K562 (cell line): ENCODE measurements at regions not wholly inside any gene's neighbourhood (a gene's known extent, or its start where the extent isn't known, plus 50 kb on each side); places are given as distances from the start of the nearest gene placed in this dataset.
A peak's percentile ranks its signal among the peaks of the same experiment; 100 is the strongest.

Experiments used
- ARID4B ChIP-seq: sonication (generic); formaldehyde crosslinking; IDR thresholded peaks from 2 replicates; pipeline ENCODE4 v1.8.0; 2022; ENCODE audit warnings: mild to moderate bottlenecking, missing genetic modification reagents
- ATF1 ChIP-seq, 2 experiments: fragments of 450-650 bp in 1 of 2; IDR thresholded peaks; 2 replicates each; pipeline ENCODE4 v1.6.1; 2016; ENCODE audit warnings: missing compliant biosample characterization in 1 of 2, missing genetic modification characterization in 1 of 2
- ATF6 ChIP-seq: sonication (generic); formaldehyde crosslinking; IDR thresholded peaks from 2 replicates; pipeline ENCODE4 v1.4.0; 2020; ENCODE audit warnings: mild to moderate bottlenecking, missing genetic modification reagents
- CBFA2T2 ChIP-seq: fragments of 450-650 bp; conservative IDR thresholded peaks from 2 replicates; pipeline ENCODE4 v1.6.1; 2017; ENCODE audit warnings: mild to moderate bottlenecking
- CHD4 ChIP-seq: fragments of 200-600 bp; sonication (generic); IDR thresholded peaks from 3 replicates; pipeline ENCODE4 v1.6.1; 2012; ENCODE audit warnings: low read depth, mild to moderate bottlenecking, mixed read lengths, low read length, inconsistent platforms; ENCODE audit not compliant: insufficient read depth, insufficient replicate concordance, poor library complexity, severe bottlenecking
- CREB3 ChIP-seq: fragments of 450-650 bp; conservative IDR thresholded peaks from 2 replicates; pipeline ENCODE4 v1.6.1; 2016; ENCODE audit warnings: missing genetic modification characterization, low read depth, mild to moderate bottlenecking, missing compliant biosample characterization, moderate library complexity
- EGR1 ChIP-seq: fragments of 450-650 bp; conservative IDR thresholded peaks from 2 replicates; pipeline ENCODE4 v1.6.1; 2017; ENCODE audit warnings: mild to moderate bottlenecking
- ELF1 ChIP-seq: fragments of 200-800 bp; sonication (Bioruptor generic); IDR thresholded peaks from 2 replicates; pipeline ENCODE4 v1.6.1; 2016; ENCODE audit warnings: missing genetic modification characterization, missing compliant biosample characterization
- FOXK1 ChIP-seq: sonication (generic); formaldehyde crosslinking; IDR thresholded peaks from 2 replicates; pipeline ENCODE4 v1.8.0; 2022; ENCODE audit warnings: missing genetic modification reagents, mild to moderate bottlenecking, borderline replicate concordance
- KAT8 ChIP-seq: fragments of 450-650 bp; IDR thresholded peaks from 2 replicates; pipeline ENCODE4 v1.6.1; 2016; ENCODE audit warnings: low read depth, mild to moderate bottlenecking
- MYC ChIP-seq, 2 experiments: fragments of 250-450 bp in 1 of 2; sonication (Bioruptor Pico) in 1 of 2; IDR thresholded peaks; 2 replicates each; pipeline versions ENCODE4 v1.5.1 to v1.6.1; 2012 to 2021; ENCODE audit warnings: low read depth in 2 of 2, borderline replicate concordance in 1 of 2, improper control_type of control experiment in 1 of 2, low read length in 1 of 2, mild to moderate bottlenecking in 1 of 2, moderate library complexity in 1 of 2
- SAP30 ChIP-seq: fragments of 200-600 bp; sonication (generic); IDR thresholded peaks from 2 replicates; pipeline ENCODE4 v1.6.1; 2012; ENCODE audit warnings: borderline replicate concordance, low read depth, mild to moderate bottlenecking, moderate library complexity, low read length, control low read depth, inconsistent platforms; ENCODE audit not compliant: insufficient read depth, poor library complexity, severe bottlenecking
- SMAD4 ChIP-seq: fragments of 250-450 bp; sonication (Bioruptor Pico); conservative IDR thresholded peaks from 2 replicates; pipeline ENCODE4 v1.8.0; 2021; ENCODE audit warnings: inconsistent platforms, mild to moderate bottlenecking, moderate library complexity
- SMARCE1 ChIP-seq: fragments of 450-650 bp; IDR thresholded peaks from 2 replicates; pipeline ENCODE4 v1.7.1; 2016; ENCODE audit warnings: mild to moderate bottlenecking
- ZC3H11A ChIP-seq: IDR thresholded peaks from 2 replicates; pipeline ENCODE4 v1.6.1; 2012; ENCODE audit warnings: low read depth, low read length, improper control_type of control experiment
- ZEB2 ChIP-seq: fragments of 450-650 bp; IDR thresholded peaks from 2 replicates; pipeline ENCODE4 v1.6.1; 2016
- ZKSCAN1 ChIP-seq: fragments of 150-350 bp; IDR thresholded peaks from 2 replicates; pipeline ENCODE4 v1.6.1; 2016; ENCODE audit warnings: low read depth, low read length
- ZNF121 ChIP-seq: sonication (generic); formaldehyde crosslinking; conservative IDR thresholded peaks from 2 replicates; pipeline ENCODE4 v1.8.0; 2022; ENCODE audit warnings: missing genetic modification reagents
- ZNF408 ChIP-seq: fragments of 250-450 bp; sonication (Bioruptor Pico); IDR thresholded peaks from 2 replicates; pipeline ENCODE4 v1.4.0; 2020; ENCODE audit warnings: low read depth, mild to moderate bottlenecking, moderate library complexity
- ZSCAN32 ChIP-seq: fragments of 450-650 bp; formaldehyde crosslinking; IDR thresholded peaks from 2 replicates; pipeline ENCODE4 v1.4.0; 2020; ENCODE audit warnings: mild to moderate bottlenecking, moderate library complexity

GRCh38 chr2:43131051-43131889 lies 95.1 kb downstream of the ZFP36L2 start (continued):
- TF ChIP-seq MYC (IDR thresholded peaks at IDR 0.05; ENCODE audit: low read depth, low read length) (peak; percentile 60; the same call in 1 of the 2 replicates), MYC (CRISPR knock-in tag; IDR thresholded peaks at IDR 0.05; ENCODE audit: borderline replicate concordance, low read depth) (no peak), ZNF121 (no peak), CBFA2T2 (peak; percentile 30), SMARCE1 (peak; percentile 90), ATF1 (CRISPR knock-in tag; IDR thresholded peaks at IDR 0.05) (no peak), ATF1 (tag; IDR thresholded peaks at IDR 0.05) (0 out of 2 replicates have a peak, but pooled peaks have one; percentile 26), ZC3H11A (no peak), SAP30 (no peak), ARID4B (CRISPR knock-in tag) (peak; percentile 37; the same call in 1 of the 2 replicates), ZNF408 (CRISPR knock-in tag) (no peak), CHD4 (no peak), SMAD4 (peak; percentile 71), ZSCAN32 (CRISPR knock-in tag) (no peak), CREB3 (tag) (no peak), ZEB2 (peak; percentile 71), FOXK1 (CRISPR knock-in tag) (no peak; the same call in 1 of the 2 replicates), ELF1 (no peak), ZKSCAN1 (0 out of 2 replicates have a peak, but pooled peaks have one; percentile 13), KAT8 (no peak), EGR1 (peak; percentile 77), ATF6 (CRISPR knock-in tag) (no peak)
